Rectal smooth muscle tissue (tissue), 1 donor: ENCODE measurements at regions not wholly inside any gene's neighbourhood (a gene's known extent, or its start where the extent isn't known, plus 50 kb on each side); places are given as distances from the start of the nearest gene placed in this dataset.

Source experiments
- H3K27ac ChIP-seq: one replicate; pipeline ENCODE4 v1.7.0; 2013; ENCODE audit warnings: low read depth, low read length, inconsistent platforms
- H3K27me3 ChIP-seq: one replicate; pipeline ENCODE4 v1.7.0; 2013; ENCODE audit warnings: low read length; ENCODE audit not compliant: control insufficient read depth, insufficient read depth
- H3K36me3 ChIP-seq: one replicate; pipeline ENCODE4 v1.7.0; 2013; ENCODE audit warnings: low read length; ENCODE audit not compliant: control insufficient read depth, insufficient read depth
- H3K4me1 ChIP-seq: one replicate; pipeline ENCODE4 v1.7.0; 2013; ENCODE audit warnings: low read length; ENCODE audit not compliant: control insufficient read depth, insufficient read depth
- H3K4me3 ChIP-seq: one replicate; pipeline ENCODE4 v1.7.0; 2013; ENCODE audit warnings: low read length
- H3K9ac ChIP-seq: one replicate; pipeline ENCODE4 v1.7.0; 2013; ENCODE audit warnings: low read length

GRCh38 chr6:56372406-56372995 lies 125.1 kb upstream of the COL21A1 start:
- peaks cover 58% of the 10 kb centered on the region for H3K4me1 ChIP-seq
- H3K27ac ChIP-seq: peak overlapping the region; percentile 98
- no peaks in the 10 kb centered on the region for H3K27me3 ChIP-seq
- no peak overlapping the region for H3K4me3 ChIP-seq
- H3K36me3 ChIP-seq: no peaks in the 10 kb centered on the region
- H3K9ac ChIP-seq: no peak overlapping the region

GRCh38 chr6:56370561-56371211 lies 123.3 kb upstream of the COL21A1 start:
- peaks cover 62% of the 10 kb centered on the region for H3K4me1 ChIP-seq
- H3K27me3 ChIP-seq: no peaks in the 10 kb centered on the region
- no peaks in the 10 kb centered on the region for H3K36me3 ChIP-seq
- H3K9ac ChIP-seq: no peak overlapping the region
- H3K27ac ChIP-seq: peak overlapping the region; percentile 98
- no peak overlapping the region for H3K4me3 ChIP-seq

GRCh38 chr6:56370127-56370540 lies 122.8 kb upstream of the COL21A1 start:
- peaks cover 62% of the 10 kb centered on the region for H3K4me1 ChIP-seq
- no peaks in the 10 kb centered on the region for H3K36me3 ChIP-seq
- H3K27me3 ChIP-seq: no peaks in the 10 kb centered on the region
- H3K27ac ChIP-seq: peak overlapping the region; percentile 98
- H3K9ac ChIP-seq: no peak overlapping the region
- H3K4me3 ChIP-seq: no peak overlapping the region

GRCh38 chr6:56368491-56368890 lies 121.1 kb upstream of the COL21A1 start:
- Histone ChIP-seq H3K9ac (no peak overlapping the region), H3K36me3 (no peaks in the 10 kb centered on the region), H3K4me1 (peaks cover 60% of the 10 kb centered on the region), H3K27me3 (no peaks in the 10 kb centered on the region), H3K4me3 (no peak overlapping the region), H3K27ac (peak overlapping the region; percentile 39)

GRCh38 chr6:56366141-56366852 lies 118.9 kb upstream of the COL21A1 start:
- no peak overlapping the region for H3K27ac ChIP-seq
- H3K36me3 ChIP-seq: no peaks in the 10 kb centered on the region
- H3K27me3 ChIP-seq: no peaks in the 10 kb centered on the region
- H3K4me1 ChIP-seq: peaks cover 42% of the 10 kb centered on the region
- H3K4me3 ChIP-seq: no peak overlapping the region
- no peak overlapping the region for H3K9ac ChIP-seq

- Histone ChIP-seq H3K9ac (no peak overlapping the region), H3K4me1 (peaks cover 33% of the 10 kb centered on the region), H3K36me3 (no peaks in the 10 kb centered on the region), H3K4me3 (no peak overlapping the region), H3K27me3 (no peaks in the 10 kb centered on the region), H3K27ac (no peak overlapping the region)
Observed at GRCh38 chr6:56364827-56365339, 117.5 kb upstream of the COL21A1 start.

- Histone ChIP-seq H3K36me3 (no peaks in the 10 kb centered on the region), H3K4me1 (peaks cover 29% of the 10 kb centered on the region), H3K27me3 (no peaks in the 10 kb centered on the region), H3K9ac (no peak overlapping the region), H3K4me3 (no peak overlapping the region), H3K27ac (no peak overlapping the region)
Observed at GRCh38 chr6:56364431-56364826, 117.0 kb upstream of the COL21A1 start.

- Histone ChIP-seq H3K27me3 (no peaks in the 10 kb centered on the region), H3K4me1 (peaks cover 26% of the 10 kb centered on the region), H3K36me3 (no peaks in the 10 kb centered on the region), H3K27ac (no peak overlapping the region), H3K9ac (no peak overlapping the region), H3K4me3 (no peak overlapping the region)
Observed at GRCh38 chr6:56363796-56364430, 116.5 kb upstream of the COL21A1 start.

- peaks cover 27% of the 10 kb centered on the region for H3K4me1 ChIP-seq
- no peaks in the 10 kb centered on the region for H3K27me3 ChIP-seq
- H3K4me3 ChIP-seq: no peak overlapping the region
- no peak overlapping the region for H3K9ac ChIP-seq
- no peaks in the 10 kb centered on the region for H3K36me3 ChIP-seq
- no peak overlapping the region for H3K27ac ChIP-seq
Observed at GRCh38 chr6:56361812-56362211, 114.4 kb upstream of the COL21A1 start.

- no peak overlapping the region for H3K27ac ChIP-seq
- no peaks in the 10 kb centered on the region for H3K36me3 ChIP-seq
- no peak overlapping the region for H3K9ac ChIP-seq
- H3K27me3 ChIP-seq: no peaks in the 10 kb centered on the region
- no peak overlapping the region for H3K4me3 ChIP-seq
- H3K4me1 ChIP-seq: peaks cover 18% of the 10 kb centered on the region
Observed at GRCh38 chr6:56359201-56359899, 112.0 kb upstream of the COL21A1 start.

GRCh38 chr6:56357616-56358373 lies 110.4 kb upstream of the COL21A1 start:
- peaks cover 15% of the 10 kb centered on the region for H3K4me1 ChIP-seq
- H3K27me3 ChIP-seq: no peaks in the 10 kb centered on the region
- no peaks in the 10 kb centered on the region for H3K36me3 ChIP-seq
- no peak overlapping the region for H3K9ac ChIP-seq
- no peak overlapping the region for H3K27ac ChIP-seq
- H3K4me3 ChIP-seq: no peak overlapping the region
